GM11168 (cell line): ENCODE measurements at regions not wholly inside any gene's neighbourhood (a gene's known extent, or its start where the extent isn't known, plus 50 kb on each side); places are given as distances from the start of the nearest gene placed in this dataset.

Experiments
- in situ Hi-C: fragments of 300-500 bp; cut with MboI; formaldehyde crosslinking; loops from one replicate; pipeline ENCODE4 v1.12.0; 2022; ENCODE audit warnings: low sequenced_read_pairs; ENCODE audit not compliant: unreplicated experiment

- in situ Hi-C loops = no loop called here
Observed at GRCh38 chr3:87120236-87120635, 106.9 kb upstream of the CHMP2B start.

GRCh38 chr3:87109465-87109864 lies 117.6 kb upstream of the CHMP2B start:
- in situ Hi-C loops = no loop called here

- in situ Hi-C loops = no loop called here
Observed at GRCh38 chr3:87101861-87102625, 111.1 kb upstream of the VGLL3 start.

GRCh38 chr3:87097733-87098132 lies 106.8 kb upstream of the VGLL3 start:
- in situ Hi-C loops = loop anchor here (25.0 kb wide), 1 partner anchor 360 kb away; no protein-coding TSS in a partner anchor

- in situ Hi-C loops = loop anchor here (25.0 kb wide), 1 partner anchor 353 kb away; no protein-coding TSS in a partner anchor
Observed at GRCh38 chr3:87090631-87091030, 99.7 kb upstream of the VGLL3 start.

GRCh38 chr3:87088993-87089841 lies 98.3 kb upstream of the VGLL3 start:
- in situ Hi-C loops = loop anchor here (25.0 kb wide), 1 partner anchor 352 kb away; no protein-coding TSS in a partner anchor

- in situ Hi-C loops = loop anchor here (25.0 kb wide), 1 partner anchor 351 kb away; no protein-coding TSS in a partner anchor
Observed at GRCh38 chr3:87088430-87088992, 97.6 kb upstream of the VGLL3 start.

- in situ Hi-C loops = loop anchor here (25.0 kb wide), 1 partner anchor 348 kb away; no protein-coding TSS in a partner anchor
Observed at GRCh38 chr3:87084868-87085267, 93.9 kb upstream of the VGLL3 start.

- in situ Hi-C loops = loop anchor here (25.0 kb wide), 1 partner anchor 346 kb away; no protein-coding TSS in a partner anchor
Observed at GRCh38 chr3:87082796-87083440, 92.0 kb upstream of the VGLL3 start.

- in situ Hi-C loops = loop anchor here (25.0 kb wide), 1 partner anchor 340 kb away; no protein-coding TSS in a partner anchor
Observed at GRCh38 chr3:87077355-87077754, 86.4 kb upstream of the VGLL3 start.

GRCh38 chr3:87076946-87077345 lies 86.0 kb upstream of the VGLL3 start:
- in situ Hi-C loops = loop anchor here (25.0 kb wide), 1 partner anchor 340 kb away; no protein-coding TSS in a partner anchor

GRCh38 chr3:87073496-87074145 lies 82.7 kb upstream of the VGLL3 start:
- in situ Hi-C loops = no loop called here

- in situ Hi-C loops = no loop called here
Observed at GRCh38 chr3:87072446-87072845, 81.5 kb upstream of the VGLL3 start.

- in situ Hi-C loops = no loop called here
Observed at GRCh38 chr3:87069971-87070370, 79.0 kb upstream of the VGLL3 start.

- in situ Hi-C loops = no loop called here
Observed at GRCh38 chr3:87069021-87069420, 78.1 kb upstream of the VGLL3 start.

- in situ Hi-C loops = no loop called here
Observed at GRCh38 chr3:87062685-87063084, 71.7 kb upstream of the VGLL3 start.

- in situ Hi-C loops = no loop called here
Observed at GRCh38 chr3:87057474-87057873, 66.5 kb upstream of the VGLL3 start.

GRCh38 chr3:87053553-87053952 lies 62.6 kb upstream of the VGLL3 start:
- in situ Hi-C loops = no loop called here

- in situ Hi-C loops = no loop called here
Observed at GRCh38 chr3:87052499-87053260, 61.7 kb upstream of the VGLL3 start.
